ENCODE measurements at regions not wholly inside any gene's neighbourhood (a gene's known extent, or its start where the extent isn't known, plus 50 kb on each side); places are given as distances from the start of the nearest gene placed in this dataset.

GRCh38 chr7:51456-52068 is 140.8 kb upstream of the FAM20C start:
- H3K9me3 ChIP-seq (ENCODE audit: low read length): no peaks in the 10 kb centered on the region
- H3K36me3 ChIP-seq (ENCODE audit: low read depth, low read length): no peaks in the 10 kb centered on the region
- H2AFZ ChIP-seq (ENCODE audit: low read length): no peak overlapping the region
- H3K9ac ChIP-seq (ENCODE audit: low read length): no peak overlapping the region
- ChIA-PET CTCF (no interaction called here), POLR2A (ENCODE audit: unreplicated experiment) (no interaction called here)
- intact Hi-C loops (cut with micrococcal nuclease): no loop called here
- TF ChIP-seq CTCF (conservative IDR thresholded peaks at IDR 0.05; ENCODE audit: low read depth, low read length) (no peak), EZH2 (IDR thresholded peaks at IDR 0.05; ENCODE audit: low read length, unreplicated experiment) (no peak), EZH2phosphoT487 (IDR thresholded peaks at IDR 0.05; ENCODE audit: borderline replicate concordance, low read length) (no peak)
- no peak overlapping the region for H3K27ac ChIP-seq (ENCODE audit: low read length)
- no peaks in the 10 kb centered on the region for H3F3A ChIP-seq (ENCODE audit: low read length, unreplicated experiment)
- ATAC-seq (no peak), DNase-seq (no peak)
- no peak overlapping the region for H3K4me3 ChIP-seq (ENCODE audit: low read length)
- no peaks in the 10 kb centered on the region for H3K79me2 ChIP-seq (ENCODE audit: low read length)
- H4K20me1 ChIP-seq (ENCODE audit: low read length): no peaks in the 10 kb centered on the region
- H3K9me2 ChIP-seq (replicated peaks; ENCODE audit: low read length): no peaks in the 10 kb centered on the region
- no peaks in the 10 kb centered on the region for H3K4me1 ChIP-seq (ENCODE audit: insufficient read depth, low read length)
- no peaks in the 10 kb centered on the region for H3K27me3 ChIP-seq (ENCODE audit: low read length)
- no TSS peak for BruUV-seq (replicated peaks)
- H3K4me2 ChIP-seq (ENCODE audit: low read length): no peak overlapping the region

GRCh38 chr7:52100-52499 is 140.3 kb upstream of the FAM20C start:
- no peaks in the 10 kb centered on the region for H4K20me1 ChIP-seq (ENCODE audit: low read length)

More at GRCh38 chr7:52100-52499, 140.3 kb upstream of the FAM20C start:
- Histone ChIP-seq H3K9me2 (replicated peaks; ENCODE audit: low read length) (no peaks in the 10 kb centered on the region), H3K79me2 (ENCODE audit: low read length) (no peaks in the 10 kb centered on the region), H3K9ac (ENCODE audit: low read length) (no peak overlapping the region), H2AFZ (ENCODE audit: low read length) (no peak overlapping the region), H3K27me3 (ENCODE audit: low read length) (no peaks in the 10 kb centered on the region), H3K4me3 (ENCODE audit: low read length) (no peak overlapping the region), H3K9me3 (ENCODE audit: low read length) (no peaks in the 10 kb centered on the region), H3K27ac (ENCODE audit: low read length) (no peak overlapping the region), H3K4me2 (ENCODE audit: low read length) (no peak overlapping the region), H3F3A (ENCODE audit: low read length, unreplicated experiment) (no peaks in the 10 kb centered on the region), H3K36me3 (ENCODE audit: low read depth, low read length) (no peaks in the 10 kb centered on the region), H3K4me1 (ENCODE audit: insufficient read depth, low read length) (no peaks in the 10 kb centered on the region)
- ChIA-PET POLR2A (ENCODE audit: unreplicated experiment) (no interaction called here), CTCF (no interaction called here)
- BruUV-seq (replicated peaks): no TSS peak
- no peak for DNase-seq
- no peak for ATAC-seq
- no peak for TF ChIP-seq EZH2phosphoT487 (IDR thresholded peaks at IDR 0.05; ENCODE audit: borderline replicate concordance, low read length)
- TF ChIP-seq EZH2 (IDR thresholded peaks at IDR 0.05; ENCODE audit: low read length, unreplicated experiment): no peak
- TF ChIP-seq CTCF (conservative IDR thresholded peaks at IDR 0.05; ENCODE audit: low read depth, low read length): no peak
- intact Hi-C loops (cut with micrococcal nuclease): no loop called here
